ENCODE measurements at regions not wholly inside any gene's neighbourhood (a gene's known extent, or its start where the extent isn't known, plus 50 kb on each side); places are given as distances from the start of the nearest gene placed in this dataset.

- TF ChIP-seq POLR2A (IDR thresholded peaks at IDR 0.05) = no peak
- TF ChIP-seq CTCF (IDR thresholded peaks at IDR 0.05) = no peak
Measured at GRCh38 chr2:220669324-220669723, 902.8 kb downstream of the EPHA4 start.
